ENCODE measurements at regions not wholly inside any gene's neighbourhood (a gene's known extent, or its start where the extent isn't known, plus 50 kb on each side); places are given as distances from the start of the nearest gene placed in this dataset.

DNA sequence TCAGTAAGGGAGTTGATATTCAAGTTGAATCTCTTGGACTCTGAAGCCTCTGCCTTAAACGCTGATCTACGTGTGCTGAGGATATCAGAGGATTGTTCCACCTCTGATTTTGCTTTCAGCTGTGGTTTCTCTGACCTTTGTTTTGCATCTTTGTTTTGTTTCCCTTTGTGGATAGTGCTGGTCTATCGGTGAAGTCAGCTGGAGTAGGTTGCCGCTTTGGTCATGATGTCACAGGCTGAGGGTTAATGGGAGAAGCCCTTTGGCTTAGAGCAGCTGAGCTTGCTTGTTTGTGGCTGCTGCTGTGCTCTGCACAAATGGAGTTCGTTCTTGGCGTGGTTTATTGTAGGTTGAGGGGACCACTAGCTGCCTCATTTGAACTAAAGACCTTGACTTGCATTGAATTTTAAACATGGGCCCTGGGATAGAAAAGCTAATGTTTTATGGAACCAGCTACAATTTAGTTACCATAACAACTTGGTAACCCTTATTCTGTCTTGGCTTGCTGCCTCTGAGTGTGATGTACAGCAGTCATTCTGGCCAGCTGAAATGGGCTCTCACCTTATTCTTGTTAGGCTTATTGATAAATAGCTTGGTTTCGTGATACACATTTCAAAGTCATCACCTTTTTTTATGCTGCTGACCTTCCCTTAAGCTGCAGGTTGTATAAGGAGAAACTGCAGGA is 284.5 kb upstream of the E2F7 start:
- Histone ChIP-seq H3K27ac (no peak overlapping the region), H3K4me3 (no peak overlapping the region), H3K27me3 (ENCODE audit: insufficient read depth in 3 of 3, low read length in 2 of 3) (peaks cover 0 to 3% (median 0%) of the 10 kb centered on the region in 3 donors), H3K4me1 (no peaks in the 10 kb centered on the region), H3K36me3 (ENCODE audit: insufficient read depth in 1 of 2, low read depth in 1 of 2) (no peaks in the 10 kb centered on the region), H3K9me3 (no peaks in the 10 kb centered on the region)
- DNase-seq (no peak), ATAC-seq (no peak)
- intact Hi-C loops (cut with DNase I) = no loop called here
- TF ChIP-seq, protein P1, sequence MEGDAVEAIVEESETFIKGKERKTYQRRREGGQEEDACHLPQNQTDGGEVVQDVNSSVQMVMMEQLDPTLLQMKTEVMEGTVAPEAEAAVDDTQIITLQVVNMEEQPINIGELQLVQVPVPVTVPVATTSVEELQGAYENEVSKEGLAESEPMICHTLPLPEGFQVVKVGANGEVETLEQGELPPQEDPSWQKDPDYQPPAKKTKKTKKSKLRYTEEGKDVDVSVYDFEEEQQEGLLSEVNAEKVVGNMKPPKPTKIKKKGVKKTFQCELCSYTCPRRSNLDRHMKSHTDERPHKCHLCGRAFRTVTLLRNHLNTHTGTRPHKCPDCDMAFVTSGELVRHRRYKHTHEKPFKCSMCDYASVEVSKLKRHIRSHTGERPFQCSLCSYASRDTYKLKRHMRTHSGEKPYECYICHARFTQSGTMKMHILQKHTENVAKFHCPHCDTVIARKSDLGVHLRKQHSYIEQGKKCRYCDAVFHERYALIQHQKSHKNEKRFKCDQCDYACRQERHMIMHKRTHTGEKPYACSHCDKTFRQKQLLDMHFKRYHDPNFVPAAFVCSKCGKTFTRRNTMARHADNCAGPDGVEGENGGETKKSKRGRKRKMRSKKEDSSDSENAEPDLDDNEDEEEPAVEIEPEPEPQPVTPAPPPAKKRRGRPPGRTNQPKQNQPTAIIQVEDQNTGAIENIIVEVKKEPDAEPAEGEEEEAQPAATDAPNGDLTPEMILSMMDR (IDR thresholded peaks at IDR 0.05) = no peak
- WGBS, 3 donors = 68 to 74% (median 72%) methylated on average over 7 of the region's 7 CpGs

DNA sequence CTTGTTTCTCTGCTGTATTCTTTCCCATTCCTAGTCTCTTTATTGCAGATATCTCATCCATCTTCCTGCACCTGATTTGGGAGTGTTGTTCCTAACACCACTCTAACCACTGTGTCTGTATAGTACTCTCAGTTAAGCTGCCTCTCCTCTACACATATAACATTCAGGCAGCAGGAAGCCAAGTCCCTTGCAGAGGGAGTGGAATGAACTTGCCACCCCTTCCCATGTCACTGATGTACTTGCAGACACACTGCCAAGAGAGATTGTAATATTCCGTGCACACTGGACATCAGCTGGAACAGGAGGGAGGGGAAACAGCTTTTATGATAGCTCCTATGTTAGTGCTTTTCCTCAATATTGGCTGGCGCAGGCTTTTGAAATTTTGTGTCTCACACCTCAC is 281.6 kb upstream of the E2F7 start:
- ATAC-seq (no peak), DNase-seq (no peak)
- Histone ChIP-seq H3K4me3 (no peak overlapping the region), H3K36me3 (ENCODE audit: insufficient read depth in 1 of 2, low read depth in 1 of 2) (no peaks in the 10 kb centered on the region), H3K27me3 (ENCODE audit: insufficient read depth in 3 of 3, low read length in 2 of 3) (no peaks in the 10 kb centered on the region), H3K27ac (no peak overlapping the region), H3K4me1 (no peaks in the 10 kb centered on the region), H3K9me3 (no peaks in the 10 kb centered on the region)
- WGBS, 3 donors = 16 to 46% (median 18%) methylated on average over 2 of the region's 2 CpGs
- intact Hi-C loops (cut with DNase I) = no loop called here
- TF ChIP-seq, protein P1 (IDR thresholded peaks at IDR 0.05) = no peak

DNA sequence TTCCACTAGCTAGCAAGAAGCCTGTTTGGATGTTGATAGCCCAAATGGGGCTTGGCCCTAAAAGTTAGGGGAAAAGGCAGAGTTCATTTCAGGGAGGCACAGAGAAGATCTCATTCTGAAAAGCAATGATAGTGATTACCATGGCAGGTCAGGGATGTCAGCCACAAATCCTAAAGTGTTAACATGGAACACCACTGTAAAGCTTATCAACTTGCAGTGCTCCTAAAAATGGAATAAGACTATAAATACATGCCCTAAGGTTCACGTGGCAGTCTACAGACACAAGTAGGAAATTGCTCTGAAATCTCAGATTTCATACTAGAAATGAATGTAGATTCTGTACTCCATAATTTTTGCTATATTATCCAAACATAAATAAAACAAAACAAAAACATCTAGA is 280.0 kb upstream of the E2F7 start:
- Histone ChIP-seq H3K9me3 (no peaks in the 10 kb centered on the region), H3K27me3 (ENCODE audit: insufficient read depth in 3 of 3, low read length in 2 of 3) (no peaks in the 10 kb centered on the region), H3K27ac (no peak overlapping the region), H3K4me3 (no peak overlapping the region), H3K36me3 (ENCODE audit: insufficient read depth in 1 of 2, low read depth in 1 of 2) (no peaks in the 10 kb centered on the region), H3K4me1 (no peaks in the 10 kb centered on the region)
- intact Hi-C loops (cut with DNase I) = no loop called here
- DNase-seq (no peak), ATAC-seq (no peak)
- TF ChIP-seq, protein P1 (IDR thresholded peaks at IDR 0.05) = no peak
- 24 to 46% (median 33%) methylated on average over 1 of the region's 1 CpG for WGBS, 3 donors

DNA sequence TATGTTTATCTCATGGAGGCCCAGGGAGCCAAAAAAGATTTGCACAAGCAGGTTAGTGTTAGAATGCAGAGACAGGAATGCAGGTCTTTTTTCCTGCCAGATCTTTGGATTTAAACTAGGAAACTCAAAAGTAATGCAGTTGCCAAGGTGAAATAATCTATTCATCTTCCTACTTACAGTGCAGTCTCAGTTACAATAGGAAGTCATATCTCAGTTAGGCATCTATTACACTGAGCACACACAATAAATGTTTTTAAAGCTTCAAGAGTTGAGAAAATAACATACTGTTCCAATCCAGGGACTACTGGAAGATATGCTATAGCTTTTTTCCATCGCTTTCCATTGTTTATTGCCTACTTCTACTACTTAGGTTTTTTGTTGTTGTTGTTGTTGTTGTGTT is 279.3 kb upstream of the E2F7 start:
- intact Hi-C loops (cut with DNase I) = no loop called here
- H3K27ac ChIP-seq = no peak overlapping the region
- no peaks in the 10 kb centered on the region for H3K36me3 ChIP-seq (ENCODE audit: insufficient read depth in 1 of 2, low read depth in 1 of 2)
- H3K27me3 ChIP-seq (ENCODE audit: insufficient read depth in 3 of 3, low read length in 2 of 3) = no peaks in the 10 kb centered on the region
- TF ChIP-seq, protein P1 (IDR thresholded peaks at IDR 0.05) = no peak
- no peaks in the 10 kb centered on the region for H3K9me3 ChIP-seq
- H3K4me1 ChIP-seq = no peaks in the 10 kb centered on the region
- H3K4me3 ChIP-seq = no peak overlapping the region
- DNase-seq (no peak), ATAC-seq (no peak)
- WGBS, 3 donors = 35 to 89% (median 74%) methylated on average over 1 of the region's 1 CpG

DNA sequence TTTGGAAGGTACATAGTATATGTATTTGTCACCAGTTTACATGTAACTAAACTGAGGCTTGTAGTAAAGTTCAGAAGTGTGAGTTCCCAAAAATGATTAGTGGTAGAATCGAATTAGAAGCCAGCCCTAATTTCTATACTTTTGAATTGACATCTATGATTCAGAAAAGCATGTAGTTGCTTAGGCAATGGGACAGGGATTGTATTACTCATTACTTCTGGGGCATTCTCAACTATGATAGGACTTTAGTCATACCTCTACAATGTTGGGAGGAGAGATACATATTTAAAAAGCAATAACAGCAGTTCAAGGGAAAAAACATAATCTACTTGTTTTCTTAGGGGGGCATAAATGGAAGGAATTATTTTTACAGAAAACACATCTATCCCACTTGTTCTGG is 277.9 kb upstream of the E2F7 start:
- DNase-seq (no peak), ATAC-seq (no peak)
- Histone ChIP-seq H3K4me1 (no peaks in the 10 kb centered on the region), H3K27me3 (ENCODE audit: insufficient read depth in 3 of 3, low read length in 2 of 3) (no peaks in the 10 kb centered on the region), H3K27ac (no peak overlapping the region), H3K9me3 (no peaks in the 10 kb centered on the region), H3K4me3 (no peak overlapping the region), H3K36me3 (ENCODE audit: insufficient read depth in 1 of 2, low read depth in 1 of 2) (no peaks in the 10 kb centered on the region)
- WGBS, 3 donors = 80 to 86% (median 81%) methylated on average over 1 of the region's 1 CpG
- TF ChIP-seq, protein P1 (IDR thresholded peaks at IDR 0.05) = no peak
- intact Hi-C loops (cut with DNase I) = no loop called here

Data from psoas muscle (tissue), 7 donors.